ENCODE measurements at regions not wholly inside any gene's neighbourhood (a gene's known extent, or its start where the extent isn't known, plus 50 kb on each side); places are given as distances from the start of the nearest gene placed in this dataset.

DNA sequence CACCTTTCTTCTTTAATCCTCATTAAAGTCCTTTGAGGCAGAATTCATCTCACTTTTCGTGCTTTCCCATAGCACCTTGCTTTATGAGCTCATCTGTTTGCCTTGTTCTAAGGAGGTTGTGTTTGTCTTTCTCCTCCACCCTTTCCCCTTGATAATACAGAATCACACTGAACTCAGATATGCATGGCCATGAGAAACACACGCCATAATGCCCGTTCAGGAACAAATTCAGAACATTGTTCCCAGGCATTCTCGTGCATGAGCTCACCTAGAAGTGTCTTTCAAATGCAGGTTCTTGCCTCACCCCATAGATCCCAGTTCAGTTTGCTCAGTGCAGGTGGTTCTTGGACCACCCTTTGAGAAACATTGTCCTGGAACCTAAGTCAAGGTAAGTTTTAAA lies 71.1 kb downstream of the TMEM114 start:
- TF ChIP-seq, protein P1, sequence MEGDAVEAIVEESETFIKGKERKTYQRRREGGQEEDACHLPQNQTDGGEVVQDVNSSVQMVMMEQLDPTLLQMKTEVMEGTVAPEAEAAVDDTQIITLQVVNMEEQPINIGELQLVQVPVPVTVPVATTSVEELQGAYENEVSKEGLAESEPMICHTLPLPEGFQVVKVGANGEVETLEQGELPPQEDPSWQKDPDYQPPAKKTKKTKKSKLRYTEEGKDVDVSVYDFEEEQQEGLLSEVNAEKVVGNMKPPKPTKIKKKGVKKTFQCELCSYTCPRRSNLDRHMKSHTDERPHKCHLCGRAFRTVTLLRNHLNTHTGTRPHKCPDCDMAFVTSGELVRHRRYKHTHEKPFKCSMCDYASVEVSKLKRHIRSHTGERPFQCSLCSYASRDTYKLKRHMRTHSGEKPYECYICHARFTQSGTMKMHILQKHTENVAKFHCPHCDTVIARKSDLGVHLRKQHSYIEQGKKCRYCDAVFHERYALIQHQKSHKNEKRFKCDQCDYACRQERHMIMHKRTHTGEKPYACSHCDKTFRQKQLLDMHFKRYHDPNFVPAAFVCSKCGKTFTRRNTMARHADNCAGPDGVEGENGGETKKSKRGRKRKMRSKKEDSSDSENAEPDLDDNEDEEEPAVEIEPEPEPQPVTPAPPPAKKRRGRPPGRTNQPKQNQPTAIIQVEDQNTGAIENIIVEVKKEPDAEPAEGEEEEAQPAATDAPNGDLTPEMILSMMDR (IDR thresholded peaks at IDR 0.05) = no peak
- TF ChIP-seq EZH2 (IDR thresholded peaks at IDR 0.05; ENCODE audit: borderline replicate concordance, insufficient read depth, low read depth, low read length, poor library complexity, severe bottlenecking) = no peak
